Endothelial cell (in vitro differentiated cells): ENCODE measurements at regions not wholly inside any gene's neighbourhood (a gene's known extent, or its start where the extent isn't known, plus 50 kb on each side); places are given as distances from the start of the nearest gene placed in this dataset.

Experiments
- DNase-seq: peaks from one replicate; pipeline ENCODE4 v3.0.0; 2021; ENCODE audit warnings: low spot score
- H3K27ac Mint-ChIP-seq: one replicate; pipeline ENCODE4 v1.8.0; 2021; ENCODE audit warnings: mixed read lengths, inconsistent platforms; ENCODE audit not compliant: unreplicated experiment
- H3K27me3 Mint-ChIP-seq: one replicate; pipeline ENCODE4 v1.8.0; 2021; ENCODE audit warnings: mild to moderate bottlenecking, moderate library complexity, mixed read lengths, inconsistent platforms; ENCODE audit not compliant: unreplicated experiment
- H3K36me3 Mint-ChIP-seq: one replicate; pipeline ENCODE4 v1.8.0; 2021; ENCODE audit warnings: mild to moderate bottlenecking, low read depth, mixed read lengths, inconsistent platforms; ENCODE audit not compliant: unreplicated experiment
- H3K4me1 Mint-ChIP-seq: one replicate; pipeline ENCODE4 v1.8.0; 2021; ENCODE audit warnings: mild to moderate bottlenecking, mixed read lengths, inconsistent platforms; ENCODE audit not compliant: unreplicated experiment
- H3K4me3 Mint-ChIP-seq: one replicate; pipeline ENCODE4 v1.8.0; 2021; ENCODE audit warnings: mild to moderate bottlenecking, mixed read lengths, inconsistent platforms; ENCODE audit not compliant: unreplicated experiment
- H3K9me3 Mint-ChIP-seq: one replicate; pipeline ENCODE4 v1.8.0; 2021; ENCODE audit warnings: mixed read lengths, inconsistent platforms; ENCODE audit not compliant: unreplicated experiment
- CTCF ChIP-seq: fragments of 200-600 bp; sonication (generic); IDR thresholded peaks from one replicate; pipeline ENCODE4 v1.5.0; 2021; ENCODE audit warnings: antibody characterized with exemption; ENCODE audit not compliant: unreplicated experiment

GRCh38 chr11:33588056-33588455 is 112.6 kb downstream of the C11orf91 start:
- Mint-ChIP-seq H3K27ac (no peak overlapping the region), H3K4me3 (no peak overlapping the region), H3K4me1 (no peaks in the 10 kb centered on the region), H3K36me3 (peaks cover 10% of the 10 kb centered on the region), H3K27me3 (no peaks in the 10 kb centered on the region), H3K9me3 (no peaks in the 10 kb centered on the region)
- no peak for TF ChIP-seq CTCF
- DNase-seq, result no peak

- TF ChIP-seq CTCF, result no peak
- DNase-seq, result no peak
- no peaks in the 10 kb centered on the region for H3K9me3 Mint-ChIP-seq
- H3K36me3 Mint-ChIP-seq, result peaks cover 10% of the 10 kb centered on the region
- H3K4me1 Mint-ChIP-seq, result no peaks in the 10 kb centered on the region
- H3K27me3 Mint-ChIP-seq, result no peaks in the 10 kb centered on the region
- no peak overlapping the region for H3K4me3 Mint-ChIP-seq
- H3K27ac Mint-ChIP-seq, result no peak overlapping the region
These were observed 114.9 kb downstream of the C11orf91 start for GRCh38 chr11:33585586-33586209.

- H3K36me3 Mint-ChIP-seq, result peaks cover 14% of the 10 kb centered on the region
- H3K9me3 Mint-ChIP-seq, result no peaks in the 10 kb centered on the region
- peaks cover 2% of the 10 kb centered on the region for H3K27me3 Mint-ChIP-seq
- no peak overlapping the region for H3K4me3 Mint-ChIP-seq
- DNase-seq, result no peak
- no peak for TF ChIP-seq CTCF
- no peaks in the 10 kb centered on the region for H3K4me1 Mint-ChIP-seq
- no peak overlapping the region for H3K27ac Mint-ChIP-seq
These were observed 117.8 kb downstream of the C11orf91 start for GRCh38 chr11:33582636-33583325.

GRCh38 chr11:33579101-33579500 is 121.5 kb downstream of the C11orf91 start:
- DNase-seq, result no peak
- H3K36me3 Mint-ChIP-seq, result peaks cover 4% of the 10 kb centered on the region
- H3K27ac Mint-ChIP-seq, result no peak overlapping the region
- TF ChIP-seq CTCF, result no peak
- peaks cover 2% of the 10 kb centered on the region for H3K27me3 Mint-ChIP-seq
- no peaks in the 10 kb centered on the region for H3K9me3 Mint-ChIP-seq
- H3K4me3 Mint-ChIP-seq, result no peak overlapping the region
- H3K4me1 Mint-ChIP-seq, result no peaks in the 10 kb centered on the region

- Mint-ChIP-seq H3K4me3 (no peak overlapping the region), H3K27ac (no peak overlapping the region), H3K4me1 (no peaks in the 10 kb centered on the region)
These were observed 123.4 kb downstream of the C11orf91 start for GRCh38 chr11:33577204-33577603.

More at GRCh38 chr11:33577204-33577603, 123.4 kb downstream of the C11orf91 start:
- peaks cover 4% of the 10 kb centered on the region for H3K36me3 Mint-ChIP-seq
- peaks cover 2% of the 10 kb centered on the region for H3K27me3 Mint-ChIP-seq
- no peaks in the 10 kb centered on the region for H3K9me3 Mint-ChIP-seq
- TF ChIP-seq CTCF, result no peak
- DNase-seq, result no peak
